SK-N-SH treated with all-trans-retinoic acid at 6 μM for 48 hours (cell line): ENCODE measurements at regions not wholly inside any gene's neighbourhood (a gene's known extent, or its start where the extent isn't known, plus 50 kb on each side); places are given as distances from the start of the nearest gene placed in this dataset.

Experiments used
- ATAC-seq: fragments of 200-7000 bp; cut with Tn5 transposase; 3 replicates; pipeline ENCODE4 v1.9.1; 2020; ENCODE audit warnings: mild to moderate bottlenecking, moderate library complexity
- ARNTL ChIP-seq: fragments of 450-650 bp; formaldehyde crosslinking; IDR thresholded peaks from 2 replicates; pipeline ENCODE4 v1.5.0; 2020; ENCODE audit warnings: low read depth, mild to moderate bottlenecking, moderate library complexity, borderline replicate concordance
- BACH2 ChIP-seq: fragments of 250-450 bp; sonication (Bioruptor Pico); IDR thresholded peaks from 2 replicates; pipeline ENCODE4 v1.9.0; 2021; ENCODE audit warnings: mild to moderate bottlenecking, borderline replicate concordance
- CSDC2 ChIP-seq: fragments of 250-450 bp; sonication (Bioruptor Pico); IDR thresholded peaks from 2 replicates; pipeline ENCODE4 v1.5.0; 2020; ENCODE audit warnings: mild to moderate bottlenecking, moderate library complexity
- ESRRG ChIP-seq: fragments of 250-450 bp; sonication (Bioruptor Pico); IDR thresholded peaks from 2 replicates; pipeline ENCODE4 v1.6.1; 2021; ENCODE audit warnings: mild to moderate bottlenecking
- GLIS3 ChIP-seq: fragments of 250-450 bp; sonication (Bioruptor Pico); IDR thresholded peaks from 2 replicates; pipeline ENCODE4 v1.5.0; 2020; ENCODE audit warnings: mild to moderate bottlenecking, moderate library complexity
- ISL1 ChIP-seq: fragments of 250-450 bp; sonication (Bioruptor Pico); IDR thresholded peaks from 2 replicates; pipeline ENCODE4 v2.1.2; 2022; ENCODE audit warnings: mild to moderate bottlenecking, moderate library complexity
- OSR1 ChIP-seq: fragments of 250-450 bp; sonication (Bioruptor Pico); IDR thresholded peaks from 2 replicates; pipeline ENCODE4 v1.8.0; 2022; ENCODE audit warnings: moderate library complexity, mild to moderate bottlenecking, inconsistent platforms
- PPARA ChIP-seq: fragments of 250-450 bp; sonication (Bioruptor Pico); IDR thresholded peaks from 2 replicates; pipeline ENCODE4 v1.5.0; 2020; ENCODE audit warnings: mild to moderate bottlenecking, borderline replicate concordance
- RARB ChIP-seq: fragments of 250-450 bp; sonication (Bioruptor Pico); IDR thresholded peaks from 2 replicates; pipeline ENCODE4 v1.8.0; 2021; ENCODE audit warnings: mild to moderate bottlenecking, moderate library complexity
- TCF4 ChIP-seq: fragments of 250-450 bp; sonication (Bioruptor Pico); IDR thresholded peaks from 2 replicates; pipeline ENCODE4 v1.8.0; 2021; ENCODE audit warnings: mild to moderate bottlenecking, moderate library complexity, borderline replicate concordance
- ZC3H10 ChIP-seq: fragments of 250-450 bp; sonication (Bioruptor Pico); IDR thresholded peaks from 2 replicates; pipeline ENCODE4 v1.5.1; 2021; ENCODE audit warnings: mild to moderate bottlenecking, moderate library complexity
- ZFP3 ChIP-seq: fragments of 250-450 bp; sonication (Bioruptor Pico); IDR thresholded peaks from 2 replicates; pipeline ENCODE4 v1.5.0; 2020; ENCODE audit warnings: mild to moderate bottlenecking, moderate library complexity
- ZFP30 ChIP-seq: fragments of 450-650 bp; formaldehyde crosslinking; IDR thresholded peaks from 2 replicates; pipeline ENCODE4 v1.5.0; 2022; ENCODE audit warnings: mild to moderate bottlenecking, moderate library complexity
- ZNF565 ChIP-seq: fragments of 450-650 bp; formaldehyde crosslinking; conservative IDR thresholded peaks from 2 replicates; pipeline ENCODE4 v1.5.0; 2020; ENCODE audit warnings: low read depth, mild to moderate bottlenecking, moderate library complexity
- ZNF70 ChIP-seq: fragments of 450-650 bp; formaldehyde crosslinking; IDR thresholded peaks from 2 replicates; pipeline ENCODE4 v1.5.0; 2020; ENCODE audit warnings: mild to moderate bottlenecking, moderate library complexity
- ZNF8 ChIP-seq: fragments of 450-650 bp; formaldehyde crosslinking; IDR thresholded peaks from 2 replicates; pipeline ENCODE4 v1.5.0; 2020; ENCODE audit warnings: mild to moderate bottlenecking, moderate library complexity
- TF ChIP-seq, protein P1 (sequence below): fragments of 250-450 bp; sonication (Bioruptor Pico); IDR thresholded peaks from 2 replicates; pipeline ENCODE4 v1.5.1; 2020; ENCODE audit warnings: low read depth, mild to moderate bottlenecking, moderate library complexity
- TF ChIP-seq, protein P2 (sequence below): fragments of 250-450 bp; sonication (Bioruptor Pico); IDR thresholded peaks from 2 replicates; pipeline ENCODE4 v1.8.0; 2021; ENCODE audit warnings: low read depth, mild to moderate bottlenecking, moderate library complexity, borderline replicate concordance
- TF ChIP-seq, protein P3 (sequence below): fragments of 250-450 bp; sonication (Bioruptor Pico); IDR thresholded peaks from 2 replicates; pipeline ENCODE4 v1.5.1; 2021; ENCODE audit warnings: mild to moderate bottlenecking, moderate library complexity
- TF ChIP-seq, protein P4 (sequence below): fragments of 250-450 bp; sonication (Bioruptor Pico); IDR thresholded peaks from 2 replicates; pipeline ENCODE4 v1.5.0; 2020; ENCODE audit warnings: mild to moderate bottlenecking, moderate library complexity

DNA sequence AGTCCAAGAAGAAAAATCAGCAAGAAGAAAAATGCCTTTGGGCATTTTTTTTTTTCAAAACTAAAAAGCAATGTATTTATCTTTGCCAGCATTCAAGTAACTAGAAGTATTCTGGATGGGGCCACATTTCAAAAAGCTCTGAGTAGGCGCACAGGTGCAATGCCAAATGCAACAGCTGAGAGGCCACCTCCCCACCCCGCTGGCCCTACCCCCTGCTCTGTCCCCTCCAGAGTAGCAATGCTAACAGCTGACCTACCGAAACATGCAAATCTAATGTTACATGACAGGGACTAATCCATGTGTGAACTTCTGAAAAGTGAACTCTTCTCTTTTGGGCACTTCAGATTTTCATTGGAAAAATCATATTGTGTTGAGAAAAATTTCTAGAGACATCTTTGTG, 153.7 kb upstream of the SLC38A2 start:
- ATAC-seq: no peak
- TF ChIP-seq, protein P1, sequence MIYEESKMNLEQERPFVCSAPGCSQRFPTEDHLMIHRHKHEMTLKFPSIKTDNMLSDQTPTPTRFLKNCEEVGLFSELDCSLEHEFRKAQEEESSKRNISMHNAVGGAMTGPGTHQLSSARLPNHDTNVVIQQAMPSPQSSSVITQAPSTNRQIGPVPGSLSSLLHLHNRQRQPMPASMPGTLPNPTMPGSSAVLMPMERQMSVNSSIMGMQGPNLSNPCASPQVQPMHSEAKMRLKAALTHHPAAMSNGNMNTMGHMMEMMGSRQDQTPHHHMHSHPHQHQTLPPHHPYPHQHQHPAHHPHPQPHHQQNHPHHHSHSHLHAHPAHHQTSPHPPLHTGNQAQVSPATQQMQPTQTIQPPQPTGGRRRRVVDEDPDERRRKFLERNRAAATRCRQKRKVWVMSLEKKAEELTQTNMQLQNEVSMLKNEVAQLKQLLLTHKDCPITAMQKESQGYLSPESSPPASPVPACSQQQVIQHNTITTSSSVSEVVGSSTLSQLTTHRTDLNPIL (CRISPR knock-in tag): no peak
- TF ChIP-seq PPARA (CRISPR knock-in tag) (no peak), ISL1 (no peak), BACH2 (CRISPR knock-in tag) (no peak), ARNTL (CRISPR knock-in tag) (no peak), ESRRG (no peak), ZNF8 (CRISPR knock-in tag) (no peak), ZNF70 (CRISPR knock-in tag) (no peak), ZC3H10 (CRISPR knock-in tag) (no peak), RARB (CRISPR knock-in tag) (no peak), OSR1 (no peak), GLIS3 (CRISPR knock-in tag) (no peak), ZNF565 (CRISPR knock-in tag) (no peak), CSDC2 (CRISPR knock-in tag) (no peak), TCF4 (CRISPR knock-in tag) (no peak), ZFP3 (CRISPR knock-in tag) (no peak), ZFP30 (CRISPR knock-in tag) (no peak)
- TF ChIP-seq, protein P2, sequence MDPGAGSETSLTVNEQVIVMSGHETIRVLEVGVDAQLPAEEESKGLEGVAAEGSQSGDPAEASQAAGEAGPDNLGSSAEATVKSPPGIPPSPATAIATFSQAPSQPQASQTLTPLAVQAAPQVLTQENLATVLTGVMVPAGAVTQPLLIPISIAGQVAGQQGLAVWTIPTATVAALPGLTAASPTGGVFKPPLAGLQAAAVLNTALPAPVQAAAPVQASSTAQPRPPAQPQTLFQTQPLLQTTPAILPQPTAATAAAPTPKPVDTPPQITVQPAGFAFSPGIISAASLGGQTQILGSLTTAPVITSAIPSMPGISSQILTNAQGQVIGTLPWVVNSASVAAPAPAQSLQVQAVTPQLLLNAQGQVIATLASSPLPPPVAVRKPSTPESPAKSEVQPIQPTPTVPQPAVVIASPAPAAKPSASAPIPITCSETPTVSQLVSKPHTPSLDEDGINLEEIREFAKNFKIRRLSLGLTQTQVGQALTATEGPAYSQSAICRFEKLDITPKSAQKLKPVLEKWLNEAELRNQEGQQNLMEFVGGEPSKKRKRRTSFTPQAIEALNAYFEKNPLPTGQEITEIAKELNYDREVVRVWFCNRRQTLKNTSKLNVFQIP (CRISPR knock-in tag): no peak

DNA sequence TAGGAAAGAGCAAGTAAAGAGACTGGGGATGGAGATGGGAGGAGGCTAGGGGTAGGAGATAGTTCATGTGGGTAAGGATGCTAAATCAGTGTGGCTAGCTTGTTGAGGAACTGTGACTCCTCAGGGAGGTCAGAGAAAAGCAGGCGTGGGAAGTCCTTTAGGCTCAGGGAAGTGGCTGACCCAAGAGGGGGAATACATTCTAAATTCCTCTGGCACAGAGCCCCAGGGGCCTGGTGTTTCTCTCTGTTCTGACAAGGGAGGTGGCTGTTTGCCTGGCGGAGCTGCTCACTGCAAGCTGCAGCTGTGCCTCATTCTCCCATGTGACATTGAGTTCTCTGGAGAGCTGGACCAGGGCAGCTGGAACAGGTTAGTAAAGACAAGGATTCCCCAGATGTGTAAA, 152.2 kb upstream of the SLC38A2 start:
- TF ChIP-seq, protein P1 (CRISPR knock-in tag): 0 out of 2 replicates have a peak, but pooled peaks have one; percentile 46
- no peak for TF ChIP-seq RARB (CRISPR knock-in tag)
- TF ChIP-seq ISL1: peak; percentile 80; the same call in 1 of the 2 replicates
- TF ChIP-seq ZC3H10 (CRISPR knock-in tag): no peak
- TF ChIP-seq, protein P3, sequence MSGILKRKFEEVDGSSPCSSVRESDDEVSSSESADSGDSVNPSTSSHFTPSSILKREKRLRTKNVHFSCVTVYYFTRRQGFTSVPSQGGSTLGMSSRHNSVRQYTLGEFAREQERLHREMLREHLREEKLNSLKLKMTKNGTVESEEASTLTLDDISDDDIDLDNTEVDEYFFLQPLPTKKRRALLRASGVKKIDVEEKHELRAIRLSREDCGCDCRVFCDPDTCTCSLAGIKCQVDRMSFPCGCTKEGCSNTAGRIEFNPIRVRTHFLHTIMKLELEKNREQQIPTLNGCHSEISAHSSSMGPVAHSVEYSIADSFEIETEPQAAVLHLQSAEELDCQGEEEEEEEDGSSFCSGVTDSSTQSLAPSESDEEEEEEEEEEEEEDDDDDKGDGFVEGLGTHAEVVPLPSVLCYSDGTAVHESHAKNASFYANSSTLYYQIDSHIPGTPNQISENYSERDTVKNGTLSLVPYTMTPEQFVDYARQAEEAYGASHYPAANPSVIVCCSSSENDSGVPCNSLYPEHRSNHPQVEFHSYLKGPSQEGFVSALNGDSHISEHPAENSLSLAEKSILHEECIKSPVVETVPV (CRISPR knock-in tag): no peak
- no peak for TF ChIP-seq ZFP30 (CRISPR knock-in tag)
- TF ChIP-seq ZFP3 (CRISPR knock-in tag): 0 out of 2 replicates have a peak, but pooled peaks have one; percentile 25
- peak; percentile 80 for TF ChIP-seq TCF4 (CRISPR knock-in tag)
- TF ChIP-seq GLIS3 (CRISPR knock-in tag): no peak
- TF ChIP-seq CSDC2 (CRISPR knock-in tag): peak; percentile 46; the same call in 1 of the 2 replicates
- TF ChIP-seq, protein P4, sequence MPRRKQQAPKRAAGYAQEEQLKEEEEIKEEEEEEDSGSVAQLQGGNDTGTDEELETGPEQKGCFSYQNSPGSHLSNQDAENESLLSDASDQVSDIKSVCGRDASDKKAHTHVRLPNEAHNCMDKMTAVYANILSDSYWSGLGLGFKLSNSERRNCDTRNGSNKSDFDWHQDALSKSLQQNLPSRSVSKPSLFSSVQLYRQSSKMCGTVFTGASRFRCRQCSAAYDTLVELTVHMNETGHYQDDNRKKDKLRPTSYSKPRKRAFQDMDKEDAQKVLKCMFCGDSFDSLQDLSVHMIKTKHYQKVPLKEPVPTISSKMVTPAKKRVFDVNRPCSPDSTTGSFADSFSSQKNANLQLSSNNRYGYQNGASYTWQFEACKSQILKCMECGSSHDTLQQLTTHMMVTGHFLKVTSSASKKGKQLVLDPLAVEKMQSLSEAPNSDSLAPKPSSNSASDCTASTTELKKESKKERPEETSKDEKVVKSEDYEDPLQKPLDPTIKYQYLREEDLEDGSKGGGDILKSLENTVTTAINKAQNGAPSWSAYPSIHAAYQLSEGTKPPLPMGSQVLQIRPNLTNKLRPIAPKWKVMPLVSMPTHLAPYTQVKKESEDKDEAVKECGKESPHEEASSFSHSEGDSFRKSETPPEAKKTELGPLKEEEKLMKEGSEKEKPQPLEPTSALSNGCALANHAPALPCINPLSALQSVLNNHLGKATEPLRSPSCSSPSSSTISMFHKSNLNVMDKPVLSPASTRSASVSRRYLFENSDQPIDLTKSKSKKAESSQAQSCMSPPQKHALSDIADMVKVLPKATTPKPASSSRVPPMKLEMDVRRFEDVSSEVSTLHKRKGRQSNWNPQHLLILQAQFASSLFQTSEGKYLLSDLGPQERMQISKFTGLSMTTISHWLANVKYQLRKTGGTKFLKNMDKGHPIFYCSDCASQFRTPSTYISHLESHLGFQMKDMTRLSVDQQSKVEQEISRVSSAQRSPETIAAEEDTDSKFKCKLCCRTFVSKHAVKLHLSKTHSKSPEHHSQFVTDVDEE (CRISPR knock-in tag): peak; percentile 78
- no peak for TF ChIP-seq PPARA (CRISPR knock-in tag)
- ATAC-seq: peak; percentile 78
